ENCODE measurements at regions not wholly inside any gene's neighbourhood (a gene's known extent, or its start where the extent isn't known, plus 50 kb on each side); places are given as distances from the start of the nearest gene placed in this dataset.

DNA sequence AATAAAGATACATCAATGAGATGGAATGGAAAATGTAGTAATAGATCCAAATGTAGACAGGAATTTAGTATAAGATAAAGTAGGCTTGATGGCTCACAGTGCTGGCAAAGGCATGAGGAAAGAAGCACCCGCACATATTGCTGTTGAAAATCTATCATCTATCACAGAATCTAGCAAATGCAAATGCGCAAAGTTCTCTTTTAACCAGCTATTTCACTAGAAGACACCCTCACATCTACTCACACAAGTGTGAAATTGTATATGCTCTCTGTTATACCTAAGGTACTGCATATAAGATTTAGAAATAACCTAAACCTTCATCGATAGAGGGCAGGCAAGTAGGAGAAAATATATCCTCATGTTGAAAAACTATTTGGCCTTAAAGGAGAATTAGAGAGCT lies 756.7 kb upstream of the SEMA6D start:
- Histone ChIP-seq H2BK120ac (replicated peaks; ENCODE audit: low read depth, low read length) (no peak overlapping the region), H4K8ac (ENCODE audit: extremely low read depth, insufficient read depth, low read length) (no peak overlapping the region), H3K9me3 (ENCODE audit: insufficient read depth in 2 of 2, low read depth in 1 of 2, low read length in 1 of 2) (peaks cover 3% of the 10 kb centered on the region in 2 experiments; a peak in 2 of 4 replicates), H3K27ac (ENCODE audit: low read depth, low read length) (no peak overlapping the region), H2AFZ (ENCODE audit: low read length) (no peak overlapping the region), H2BK5ac (ENCODE audit: low read depth, low read length) (no peak overlapping the region), H3K27me3 (replicated peaks in 1 of 4; ENCODE audit: control insufficient read depth in 3 of 4, extremely low read depth in 1 of 4, insufficient read depth in 3 of 4, low read length in 3 of 4) (no peaks in the 10 kb centered on the region), H4K5ac (ENCODE audit: insufficient read length, low read depth, low read length) (no peak overlapping the region), H3K18ac (ENCODE audit: extremely low read depth, low read length) (no peak overlapping the region), H3K4me2 (ENCODE audit: insufficient read depth in 1 of 2, low read depth in 2 of 2, low read length in 2 of 2) (no peak overlapping the region), H3K79me1 (ENCODE audit: low read depth, low read length) (no peaks in the 10 kb centered on the region), H3K4me1 (replicated peaks in 1 of 4; ENCODE audit: control insufficient read depth in 3 of 4, insufficient read depth in 4 of 4, low read length in 3 of 4) (no peaks in the 10 kb centered on the region), H2BK15ac (ENCODE audit: low read length) (no peak overlapping the region), H4K20me1 (replicated peaks in 1 of 2; ENCODE audit: control insufficient read depth in 1 of 2, insufficient read depth in 2 of 2, low read length in 2 of 2) (no peaks in the 10 kb centered on the region), H3K4ac (replicated peaks; ENCODE audit: insufficient read length, low read depth, low read length) (no peak overlapping the region), H3K23me2 (ENCODE audit: low read depth, low read length) (no peaks in the 10 kb centered on the region), H3K79me2 (ENCODE audit: control insufficient read depth in 1 of 2, insufficient read depth in 2 of 2, low read length in 2 of 2) (no peaks in the 10 kb centered on the region), H3K36me3 (ENCODE audit: control insufficient read depth in 2 of 4, insufficient read depth in 4 of 4, low read length in 3 of 4) (no peaks in the 10 kb centered on the region), H2BK12ac (ENCODE audit: low read depth, low read length) (no peak overlapping the region), H4K91ac (replicated peaks; ENCODE audit: insufficient read length, low read length) (no peak overlapping the region), H2AK5ac (ENCODE audit: low read depth, low read length) (no peak overlapping the region), H3K4me3 (ENCODE audit: extremely low read depth in 1 of 4, insufficient read depth in 2 of 4, low read depth in 3 of 4, low read length in 4 of 4) (no peak overlapping the region), H3K56ac (replicated peaks; ENCODE audit: insufficient read length, low read depth, low read length) (no peak overlapping the region), H3K23ac (ENCODE audit: insufficient read length) (no peak overlapping the region), H2BK20ac (ENCODE audit: low read length) (no peak overlapping the region), H3K9ac (replicated peaks in 1 of 4; ENCODE audit: extremely low read depth in 1 of 4, low read depth in 3 of 4, low read length in 3 of 4) (no peak overlapping the region), H3K14ac (ENCODE audit: insufficient read length) (no peak overlapping the region)
- TF ChIP-seq SP4 (IDR thresholded peaks at IDR 0.05; ENCODE audit: low read length) (no peak), BACH1 (IDR thresholded peaks at IDR 0.05; ENCODE audit: low read length) (no peak), RNF2 (IDR thresholded peaks at IDR 0.05; ENCODE audit: borderline replicate concordance, low read depth, low read length, missing control alignments, poor library complexity, severe bottlenecking) (no peak), POU5F1 (IDR thresholded peaks at IDR 0.05; ENCODE audit: low read depth, low read length) (no peak), PHF8 (conservative IDR thresholded peaks at IDR 0.05; ENCODE audit: low read depth, low read length) (no peak), CEBPB (IDR thresholded peaks at IDR 0.05; ENCODE audit: low read depth, low read length) (no peak)
- TF ChIP-seq, protein P1, sequence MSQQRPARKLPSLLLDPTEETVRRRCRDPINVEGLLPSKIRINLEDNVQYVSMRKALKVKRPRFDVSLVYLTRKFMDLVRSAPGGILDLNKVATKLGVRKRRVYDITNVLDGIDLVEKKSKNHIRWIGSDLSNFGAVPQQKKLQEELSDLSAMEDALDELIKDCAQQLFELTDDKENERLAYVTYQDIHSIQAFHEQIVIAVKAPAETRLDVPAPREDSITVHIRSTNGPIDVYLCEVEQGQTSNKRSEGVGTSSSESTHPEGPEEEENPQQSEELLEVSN (IDR thresholded peaks at IDR 0.05) = no peak
- WGBS, 2 experiments (ENCODE audit: extremely low coverage in 1 of 2, insufficient coverage in 1 of 2, insufficient read length in 1 of 2, insufficient replicate concordance in 2 of 2, low coverage in 1 of 2, low lambda C conversion rate in 2 of 2, missing lambda C conversion rate in 1 of 2) = 89% methylated on average over 3 of the region's 3 CpGs; no CpG with 5 or more reads in 1 of the 2 experiments
- CTCF ChIA-PET (ENCODE audit: partially characterized antibody) = interaction anchor here (1.2 to 1.5 kb wide), 2 partner anchors 14 to 24 kb away, joined by 3 to 4 read pairs; no protein-coding TSS in a partner anchor
- POLR2A ChIA-PET (ENCODE audit: partially characterized antibody) = no interaction called here
- FAIRE-seq (no peak), DNase-seq (ENCODE audit: low read depth in 1 of 2, low spot score in 2 of 2) (no peak)

All from H1 (cell line).